Activated naive CD8-positive, alpha-beta T cell treated with anti-CD3 and anti-CD28 coated beads for 36 hours (primary cell): ENCODE measurements at regions not wholly inside any gene's neighbourhood (a gene's known extent, or its start where the extent isn't known, plus 50 kb on each side); places are given as distances from the start of the nearest gene placed in this dataset.
"Not testable (repeated sequence)": the region's sequence is repeated elsewhere in the genome, so short reads cannot be mapped to it uniquely, and the experiment has no call there.

Experiments used
- DNase-seq: peaks from one replicate; pipeline ENCODE4 v3.0.0; 2021
- H3K27ac Mint-ChIP-seq: one replicate; pipeline ENCODE4 v1.8.0; 2022; ENCODE audit warnings: mild to moderate bottlenecking, moderate library complexity, mixed read lengths
- H3K27me3 Mint-ChIP-seq: one replicate; pipeline ENCODE4 v1.8.0; 2022; ENCODE audit warnings: mild to moderate bottlenecking, mixed read lengths
- H3K36me3 Mint-ChIP-seq: one replicate; pipeline ENCODE4 v1.8.0; 2021; ENCODE audit warnings: mild to moderate bottlenecking, mixed read lengths
- H3K4me1 Mint-ChIP-seq: one replicate; pipeline ENCODE4 v1.8.0; 2021; ENCODE audit warnings: mixed read lengths
- H3K4me3 Mint-ChIP-seq: one replicate; pipeline ENCODE4 v1.8.0; 2022; ENCODE audit warnings: mild to moderate bottlenecking, moderate library complexity, mixed read lengths
- H3K9me3 Mint-ChIP-seq: one replicate; pipeline ENCODE4 v1.8.0; 2022; ENCODE audit warnings: mixed read lengths

- DNase-seq: no peak
- Mint-ChIP-seq H3K9me3 (no peaks in the 10 kb centered on the region), H3K36me3 (no peaks in the 10 kb centered on the region), H3K4me1 (peaks cover 7% of the 10 kb centered on the region), H3K4me3 (no peak overlapping the region), H3K27me3 (no peaks in the 10 kb centered on the region), H3K27ac (no peak overlapping the region)
Measured at GRCh38 chrY:20891440-20892160, 135.7 kb downstream of the RPS4Y2 start.

DNA sequence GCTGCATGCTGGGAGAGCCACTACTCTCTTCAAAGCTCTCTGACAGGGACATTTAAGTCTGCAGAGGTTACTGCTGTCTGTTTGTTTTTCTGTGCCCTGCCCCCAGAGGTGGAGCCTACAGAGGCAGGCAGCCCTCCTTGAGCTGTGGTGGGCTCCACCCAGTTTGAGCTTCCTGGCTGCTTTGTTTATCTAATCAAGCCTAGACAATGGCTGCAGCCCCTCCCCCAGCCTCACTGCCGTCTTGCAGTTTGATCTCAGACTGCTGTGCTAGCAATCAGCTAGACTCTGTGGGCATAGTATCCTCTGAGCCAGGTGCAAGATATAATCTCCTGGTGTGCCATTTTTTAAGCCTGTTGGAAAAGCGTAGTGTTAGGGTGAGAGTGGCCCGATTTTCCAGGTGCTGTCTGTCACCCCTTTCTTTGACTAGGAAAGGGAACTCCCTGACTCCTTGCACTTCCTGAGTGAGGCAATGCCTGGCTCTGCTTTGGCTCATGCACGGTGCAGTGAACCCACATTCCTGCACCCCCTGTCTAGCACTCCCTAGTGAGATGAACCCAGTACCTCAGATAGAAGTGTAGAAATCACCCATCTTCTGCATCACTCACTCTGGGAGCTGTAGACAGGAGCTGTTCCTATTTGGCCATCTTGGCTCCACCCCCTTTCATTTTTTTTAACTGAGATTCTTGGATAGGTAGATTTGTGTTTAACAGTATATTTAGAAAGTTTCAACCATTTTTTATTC, 169.6 kb downstream of the RPS4Y2 start:
- H3K27ac Mint-ChIP-seq, DNase-seq, H3K36me3 Mint-ChIP-seq, H3K27me3 Mint-ChIP-seq, H3K4me1 Mint-ChIP-seq, H3K4me3 Mint-ChIP-seq: not testable (repeated sequence)
- peaks cover 18% of the 10 kb centered on the region for H3K9me3 Mint-ChIP-seq

DNA sequence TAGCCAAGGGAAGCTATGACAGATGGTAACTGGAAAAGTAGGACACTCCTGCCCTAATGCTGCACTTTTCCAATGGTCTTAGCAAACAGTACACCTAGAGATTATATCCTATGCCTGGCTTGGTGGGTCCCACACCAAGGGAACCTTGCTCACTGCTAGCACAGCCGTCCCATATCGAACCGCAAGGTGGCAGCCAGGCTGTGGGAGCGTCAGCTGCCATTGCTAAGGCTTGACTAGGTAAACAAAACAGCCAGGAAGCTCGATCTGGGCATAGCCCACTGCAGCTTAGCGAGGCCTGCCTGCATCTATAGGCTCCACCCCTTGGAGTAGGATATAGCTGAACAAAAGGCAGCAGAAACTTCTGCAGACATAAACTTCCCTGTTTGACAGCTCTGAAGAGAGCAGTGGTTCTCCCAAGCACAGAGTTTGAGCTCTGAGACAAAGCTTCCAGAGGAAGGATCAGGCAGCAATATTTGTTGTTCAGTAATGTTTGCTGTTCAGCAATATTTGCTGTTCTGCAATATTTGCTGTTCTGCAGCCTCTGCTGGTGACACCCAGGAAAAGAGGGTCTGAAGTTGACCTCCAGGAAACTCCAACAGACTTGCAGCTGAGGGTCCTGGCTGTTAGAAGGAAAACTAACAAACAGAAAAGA, 173.9 kb downstream of the RPS4Y2 start:
- H3K36me3 Mint-ChIP-seq: no peaks in the 10 kb centered on the region
- DNase-seq: no peak
- H3K4me1 Mint-ChIP-seq: peaks cover 4% of the 10 kb centered on the region
- no peak overlapping the region for H3K27ac Mint-ChIP-seq
- no peak overlapping the region for H3K4me3 Mint-ChIP-seq
- no peaks in the 10 kb centered on the region for H3K27me3 Mint-ChIP-seq
- H3K9me3 Mint-ChIP-seq: peaks cover 12% of the 10 kb centered on the region

DNA sequence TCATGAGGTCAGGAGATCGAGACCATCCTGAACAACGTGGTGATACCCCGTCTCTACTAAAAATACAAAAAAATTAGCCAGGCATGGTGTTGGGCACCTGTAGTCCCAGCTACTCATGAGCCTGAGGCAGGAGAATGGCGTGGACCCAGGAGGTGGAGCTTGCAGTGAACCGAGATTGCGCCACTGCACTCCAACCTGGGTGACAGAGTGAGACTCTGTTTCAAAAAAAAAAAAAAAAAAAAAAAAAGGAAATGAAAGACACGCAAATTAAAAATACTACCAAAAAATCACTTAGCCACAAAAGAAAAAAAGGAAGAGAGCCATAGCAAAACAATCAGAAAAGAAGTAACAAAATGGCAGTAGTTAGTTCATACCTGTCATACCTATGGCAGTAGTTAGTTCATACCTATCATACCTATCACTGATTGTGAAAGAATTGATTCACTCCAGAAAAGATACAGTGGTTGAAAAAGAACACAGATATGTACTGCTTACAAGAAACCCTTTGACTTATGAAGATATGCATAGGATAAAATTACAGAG, 180.9 kb downstream of the RPS4Y2 start:
- not testable (repeated sequence) for DNase-seq, H3K27me3 Mint-ChIP-seq, H3K27ac Mint-ChIP-seq, H3K4me3 Mint-ChIP-seq, H3K4me1 Mint-ChIP-seq, H3K36me3 Mint-ChIP-seq, H3K9me3 Mint-ChIP-seq

DNA sequence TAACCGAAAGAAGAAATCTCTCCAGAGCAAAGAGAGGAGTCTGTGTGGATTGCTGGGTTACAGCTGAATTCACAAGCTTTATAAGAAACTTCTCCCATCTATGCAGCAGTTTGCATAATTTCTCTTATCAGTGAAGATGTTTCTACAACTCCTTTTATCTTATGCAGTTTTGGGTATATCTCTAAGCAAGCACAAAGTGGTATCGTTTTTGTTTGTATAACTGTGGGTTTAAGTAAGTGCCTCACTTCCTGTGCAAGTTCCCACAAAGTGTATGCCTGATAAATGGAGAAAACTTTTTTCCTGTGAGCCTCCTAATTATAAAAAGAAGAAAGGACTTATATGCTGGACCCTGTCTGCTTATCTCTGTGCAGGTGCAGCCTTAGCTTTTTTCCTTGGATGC, 205.6 kb downstream of the RPS4Y2 start:
- H3K9me3 Mint-ChIP-seq: peaks cover 1% of the 10 kb centered on the region

GRCh38 chrY:20967828-20968227, 211.9 kb downstream of the RPS4Y2 start:
- no peak for DNase-seq
- Mint-ChIP-seq H3K4me3 (no peak overlapping the region), H3K27ac (no peak overlapping the region), H3K9me3 (peaks cover 1% of the 10 kb centered on the region), H3K4me1 (no peaks in the 10 kb centered on the region), H3K27me3 (no peaks in the 10 kb centered on the region), H3K36me3 (no peaks in the 10 kb centered on the region)

More for the DNA sequence above, 205.6 kb downstream of the RPS4Y2 start:
- peaks cover 11% of the 10 kb centered on the region for H3K4me1 Mint-ChIP-seq
- no peak for DNase-seq
- H3K27ac Mint-ChIP-seq: no peak overlapping the region
- no peaks in the 10 kb centered on the region for H3K27me3 Mint-ChIP-seq
- no peak overlapping the region for H3K4me3 Mint-ChIP-seq
- no peaks in the 10 kb centered on the region for H3K36me3 Mint-ChIP-seq

GRCh38 chrY:20968237-20968636, 212.3 kb downstream of the RPS4Y2 start:
- Mint-ChIP-seq H3K4me3 (no peak overlapping the region), H3K27me3 (no peaks in the 10 kb centered on the region), H3K4me1 (no peaks in the 10 kb centered on the region), H3K36me3 (no peaks in the 10 kb centered on the region), H3K27ac (no peak overlapping the region), H3K9me3 (peaks cover 1% of the 10 kb centered on the region)
- DNase-seq: no peak

GRCh38 chrY:20971371-20971770, 215.5 kb downstream of the RPS4Y2 start:
- Mint-ChIP-seq H3K4me1 (no peaks in the 10 kb centered on the region), H3K4me3 (no peak overlapping the region), H3K27me3 (no peaks in the 10 kb centered on the region), H3K9me3 (no peaks in the 10 kb centered on the region), H3K36me3 (no peaks in the 10 kb centered on the region), H3K27ac (no peak overlapping the region)
- DNase-seq: no peak

- no peak for DNase-seq
- Mint-ChIP-seq H3K27ac (no peak overlapping the region), H3K4me1 (peaks cover 9% of the 10 kb centered on the region), H3K36me3 (no peaks in the 10 kb centered on the region), H3K9me3 (no peaks in the 10 kb centered on the region), H3K27me3 (no peaks in the 10 kb centered on the region), H3K4me3 (no peak overlapping the region)
Measured at GRCh38 chrY:20986037-20986436, 230.1 kb downstream of the RPS4Y2 start.

DNA sequence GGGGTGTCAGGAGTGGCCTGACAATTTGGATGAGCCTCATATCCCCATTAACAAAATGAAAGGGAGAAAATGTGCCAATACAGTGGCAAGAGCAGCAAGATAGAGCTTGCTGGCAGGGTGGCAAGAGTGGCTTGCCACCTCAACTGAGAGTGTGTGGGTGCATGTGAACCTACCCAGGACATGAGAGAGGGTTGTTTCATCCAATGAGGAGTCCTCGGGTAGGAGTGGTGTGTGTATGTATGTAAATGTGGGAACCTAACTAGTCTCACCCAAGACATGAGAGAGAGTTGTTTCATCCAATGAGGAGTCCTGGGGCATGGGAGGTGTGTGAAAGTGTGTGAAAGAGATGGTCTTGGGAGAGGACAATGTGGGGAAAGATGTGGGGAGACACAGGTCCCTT, 234.2 kb downstream of the RPS4Y2 start:
- Mint-ChIP-seq H3K36me3 (no peaks in the 10 kb centered on the region), H3K27ac (peak overlapping the region; percentile 19), H3K4me3 (peak overlapping the region; percentile 13), H3K4me1 (peaks cover 16% of the 10 kb centered on the region), H3K9me3 (no peaks in the 10 kb centered on the region), H3K27me3 (no peaks in the 10 kb centered on the region)
- no peak for DNase-seq

DNA sequence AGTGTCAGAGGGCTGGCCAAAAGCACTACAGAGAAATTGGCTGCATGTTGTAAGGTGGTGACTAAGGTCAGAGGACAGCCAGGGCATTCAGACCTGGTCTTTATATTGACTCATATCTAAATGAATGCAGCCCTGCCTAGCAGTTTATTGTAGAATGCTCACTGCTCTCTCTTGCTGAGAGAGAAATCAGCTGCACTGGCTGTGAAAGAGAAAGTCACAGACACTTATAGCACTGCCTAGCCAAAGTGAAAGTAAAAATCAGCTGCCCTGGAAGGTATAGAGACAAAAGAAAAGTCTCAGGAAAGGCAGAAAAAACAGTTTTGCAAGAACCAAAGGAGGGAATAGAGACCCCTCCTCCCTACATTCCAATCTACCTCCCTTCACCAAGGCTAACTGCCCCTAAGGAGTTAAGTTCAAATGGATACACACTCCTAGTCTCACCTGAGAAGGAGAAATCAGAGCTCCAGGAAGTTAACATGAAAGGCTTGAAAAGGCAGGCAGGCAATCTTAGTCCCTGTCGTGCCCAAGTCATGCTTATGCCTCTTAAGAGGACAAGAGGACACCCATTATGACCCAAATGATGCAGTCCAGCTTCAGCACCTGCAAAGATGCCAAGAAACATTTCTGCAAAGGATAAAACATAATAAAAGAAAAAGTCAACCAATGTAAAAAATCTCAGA, 235.1 kb downstream of the RPS4Y2 start:
- DNase-seq: no peak

GRCh38 chrY:20997355-20997754, 241.4 kb downstream of the RPS4Y2 start:
- H3K4me3 Mint-ChIP-seq: no peak overlapping the region
- H3K27ac Mint-ChIP-seq: peak overlapping the region; percentile 38
- no peaks in the 10 kb centered on the region for H3K9me3 Mint-ChIP-seq
- no peaks in the 10 kb centered on the region for H3K36me3 Mint-ChIP-seq
- H3K4me1 Mint-ChIP-seq: peaks cover 20% of the 10 kb centered on the region
- no peaks in the 10 kb centered on the region for H3K27me3 Mint-ChIP-seq
- no peak for DNase-seq

More for the DNA sequence above, 235.1 kb downstream of the RPS4Y2 start:
- Mint-ChIP-seq H3K9me3 (no peaks in the 10 kb centered on the region), H3K36me3 (no peaks in the 10 kb centered on the region), H3K4me1 (peaks cover 16% of the 10 kb centered on the region), H3K27ac (peak overlapping the region; percentile 58), H3K27me3 (no peaks in the 10 kb centered on the region), H3K4me3 (peak overlapping the region; percentile 53)

DNA sequence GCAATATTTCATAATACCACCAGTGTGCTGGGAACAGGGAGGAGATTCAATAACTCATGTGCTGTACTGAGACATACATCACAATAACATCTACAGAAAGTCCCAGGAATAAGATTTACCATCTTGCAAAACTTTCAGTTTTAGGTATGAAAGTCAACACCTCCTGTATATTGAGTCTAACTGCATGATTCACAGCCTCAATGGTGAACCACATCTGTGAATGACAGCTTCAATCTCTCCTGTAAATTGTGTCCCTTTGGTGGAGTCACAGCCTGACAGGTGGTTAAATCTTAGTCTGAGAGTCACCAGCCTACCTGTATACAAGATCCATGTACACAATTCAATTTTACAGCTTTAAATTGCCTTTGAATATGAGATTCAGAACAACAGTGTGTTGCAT, 242.1 kb downstream of the RPS4Y2 start:
- H3K9me3 Mint-ChIP-seq: no peaks in the 10 kb centered on the region
- DNase-seq: no peak

GRCh38 chrY:20998483-20998882, 242.6 kb downstream of the RPS4Y2 start:
- H3K27me3 Mint-ChIP-seq: no peaks in the 10 kb centered on the region
- H3K4me3 Mint-ChIP-seq: no peak overlapping the region
- no peaks in the 10 kb centered on the region for H3K9me3 Mint-ChIP-seq
- no peaks in the 10 kb centered on the region for H3K36me3 Mint-ChIP-seq
- peaks cover 28% of the 10 kb centered on the region for H3K4me1 Mint-ChIP-seq
- H3K27ac Mint-ChIP-seq: no peak overlapping the region
- no peak for DNase-seq

More for the DNA sequence above, 242.1 kb downstream of the RPS4Y2 start:
- Mint-ChIP-seq H3K4me1 (peaks cover 24% of the 10 kb centered on the region), H3K36me3 (no peaks in the 10 kb centered on the region), H3K27ac (peak overlapping the region; percentile 38), H3K27me3 (no peaks in the 10 kb centered on the region), H3K4me3 (no peak overlapping the region)

- H3K4me3 Mint-ChIP-seq: no peak overlapping the region
- H3K27me3 Mint-ChIP-seq: no peaks in the 10 kb centered on the region
- H3K27ac Mint-ChIP-seq: no peak overlapping the region
- DNase-seq: no peak
- H3K4me1 Mint-ChIP-seq: peaks cover 28% of the 10 kb centered on the region
- H3K36me3 Mint-ChIP-seq: no peaks in the 10 kb centered on the region
- H3K9me3 Mint-ChIP-seq: no peaks in the 10 kb centered on the region
Measured at GRCh38 chrY:21001102-21001501, 245.2 kb downstream of the RPS4Y2 start.
